CD4-positive, alpha-beta T cell treated with Interleukin-21 for 1 hour (primary cell): ENCODE measurements at regions not wholly inside any gene's neighbourhood (a gene's known extent, or its start where the extent isn't known, plus 50 kb on each side); places are given as distances from the start of the nearest gene placed in this dataset.
"Not testable (repeated sequence)": the region's sequence is repeated elsewhere in the genome, so short reads cannot be mapped to it uniquely, and the experiment has no call there.

Experiments used
- DNase-seq: peaks from one replicate; pipeline ENCODE4 v3.0.0-alpha.2; 2020

- DNase-seq = no peak
These were observed 192.5 kb downstream of the TECRL start for GRCh38 chr4:64216741-64217140.

- no peak for DNase-seq
These were observed 203.9 kb downstream of the TECRL start for GRCh38 chr4:64205376-64205775.

GRCh38 chr4:64200001-64200555 is 209.2 kb downstream of the TECRL start:
- no peak for DNase-seq

- DNase-seq = no peak
These were observed 213.7 kb downstream of the TECRL start for GRCh38 chr4:64195582-64195981.

DNA sequence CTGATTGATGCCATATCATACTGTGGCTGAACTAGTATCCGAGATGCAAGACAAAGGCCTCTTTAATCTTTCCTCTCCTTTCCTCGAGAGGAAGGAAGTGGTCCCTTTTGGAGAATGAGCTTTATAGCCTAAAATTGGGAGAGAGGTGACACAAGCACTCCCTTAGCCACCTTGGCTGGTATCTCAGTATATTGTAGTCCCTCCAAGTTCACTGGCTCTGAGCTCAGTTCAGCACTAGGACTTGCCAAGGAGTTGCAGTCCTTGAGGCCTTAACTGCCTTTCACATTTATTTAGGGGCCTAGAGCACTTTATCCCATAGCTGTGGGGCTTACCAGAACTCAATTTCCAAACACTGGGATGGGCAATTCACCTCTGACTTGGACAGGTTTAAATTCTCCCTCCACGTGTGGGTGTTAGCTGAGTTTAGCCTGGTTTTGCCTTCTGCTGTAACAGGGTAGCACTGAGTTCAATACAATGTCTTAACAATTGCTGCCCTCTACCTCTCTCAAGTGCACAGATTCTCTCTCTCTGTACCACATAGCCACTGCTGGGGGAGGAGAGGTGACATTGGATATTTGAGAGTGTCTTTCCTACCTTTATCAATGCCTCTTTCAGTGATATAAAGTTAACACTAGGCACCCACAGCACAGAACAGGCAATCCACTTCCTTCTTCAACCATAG is 216.4 kb downstream of the TECRL start:
- no peak for DNase-seq

- no peak for DNase-seq
These were observed 234.9 kb downstream of the TECRL start for GRCh38 chr4:64174247-64174882.

DNA sequence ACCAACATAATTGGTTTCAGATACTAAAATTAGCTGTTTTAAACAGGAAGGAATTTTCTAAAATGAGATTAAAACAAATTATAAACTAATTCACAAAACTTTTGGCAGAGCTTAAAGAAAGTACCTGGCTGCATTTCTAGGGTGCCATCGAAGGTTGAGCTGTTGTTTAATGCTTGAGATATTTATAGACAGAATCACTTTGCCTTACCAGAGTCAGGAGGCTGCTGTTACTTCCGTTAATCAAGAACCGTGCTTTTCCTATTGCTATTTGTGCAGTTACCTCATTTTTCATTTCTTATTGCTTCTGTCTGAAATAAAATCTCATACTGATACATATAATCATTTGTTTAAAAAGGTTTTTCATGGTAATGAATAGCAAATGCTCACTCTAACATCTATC is 242.9 kb downstream of the TECRL start:
- no peak for DNase-seq

DNA sequence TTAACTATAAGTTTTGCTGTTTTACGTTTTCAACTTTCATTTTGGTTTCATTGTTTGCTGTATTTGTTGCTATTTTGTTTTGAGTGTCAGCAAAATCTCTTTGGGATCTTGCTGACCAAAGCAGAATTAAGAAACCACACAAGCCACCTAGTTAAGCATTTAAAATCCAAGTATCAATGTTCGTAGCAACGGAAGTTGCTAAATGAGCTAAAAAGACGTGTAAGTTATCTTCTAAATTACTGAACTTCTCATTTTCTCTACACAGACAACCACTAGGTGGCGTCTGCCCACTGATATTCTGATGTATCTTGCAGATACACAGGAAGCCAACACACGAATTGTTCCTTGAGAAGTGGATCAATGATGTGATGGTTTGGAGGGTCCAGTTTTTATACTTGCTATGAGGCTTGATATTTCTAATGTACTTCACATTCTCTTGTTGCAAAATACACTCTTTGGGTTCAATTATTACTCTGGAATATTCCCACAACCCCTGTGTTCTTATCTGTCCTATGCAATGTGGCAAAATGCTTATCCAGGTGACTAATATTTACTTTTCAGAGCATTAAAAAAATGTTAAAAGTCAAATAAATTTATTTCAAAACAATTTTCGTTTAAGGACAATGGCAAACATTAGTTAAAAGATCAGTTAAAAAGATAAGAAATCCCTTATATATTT is 250.5 kb downstream of the TECRL start:
- peak; percentile 38 for DNase-seq

DNA sequence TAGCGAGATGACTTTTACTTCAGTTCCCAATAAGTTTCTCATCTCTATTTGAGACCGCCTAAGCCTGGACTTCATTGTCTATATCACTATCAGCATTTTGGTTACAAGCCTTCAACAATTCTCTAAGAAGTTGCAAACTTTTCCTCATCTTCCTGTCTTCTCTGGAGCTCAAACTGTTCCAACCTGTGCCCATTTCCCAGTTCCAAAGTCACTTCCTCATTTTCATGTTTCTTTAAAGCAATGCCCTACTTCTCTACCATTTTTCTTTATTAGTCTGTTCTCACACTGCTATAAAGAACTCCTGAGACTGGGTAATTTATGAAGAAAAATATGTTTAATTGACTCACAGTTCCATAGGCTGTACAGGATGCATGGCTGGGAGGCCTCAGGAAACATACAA is 251.9 kb downstream of the TECRL start:
- no peak for DNase-seq

DNA sequence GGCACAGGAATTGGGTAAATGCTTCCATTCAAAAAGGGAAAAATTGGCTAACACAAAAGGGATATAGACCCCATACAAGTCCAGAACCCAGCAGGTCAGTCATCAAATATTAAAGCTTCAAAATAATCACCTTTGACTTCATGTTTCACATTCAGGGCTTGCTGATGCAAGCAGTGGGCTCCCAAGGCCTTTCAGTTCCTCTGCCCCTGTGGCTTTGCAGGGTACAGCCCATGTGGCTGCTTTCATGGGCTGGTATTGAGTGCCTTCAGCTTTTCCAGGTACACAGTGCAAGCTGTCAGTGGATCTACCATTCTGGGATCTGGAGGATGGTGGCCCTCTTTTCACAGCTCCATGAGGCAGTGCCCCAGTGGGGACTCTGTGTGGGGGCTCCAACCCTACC is 253.0 kb downstream of the TECRL start:
- DNase-seq = no peak

GRCh38 chr4:64146030-64146429 is 263.2 kb downstream of the TECRL start:
- DNase-seq = no peak

DNA sequence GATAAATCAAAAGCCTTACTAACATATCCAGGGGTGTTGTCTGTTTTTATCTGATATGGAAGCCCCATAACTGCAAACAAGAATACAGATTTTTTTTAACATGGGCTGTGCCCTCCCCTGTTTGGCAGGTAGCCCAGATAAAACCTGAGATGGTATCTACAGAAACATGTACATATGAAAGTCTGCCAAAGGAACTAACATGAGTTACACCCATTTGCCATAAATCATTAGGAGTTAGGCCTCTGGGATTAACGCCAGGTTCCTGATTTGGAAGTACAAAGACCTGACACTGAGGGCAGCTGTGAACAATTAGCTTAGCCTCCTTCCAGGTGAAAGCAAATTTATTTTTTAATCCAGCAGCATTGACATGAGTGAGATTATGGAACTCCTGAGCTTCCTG is 264.3 kb downstream of the TECRL start:
- no peak for DNase-seq

- DNase-seq = no peak
These were observed 278.3 kb downstream of the TECRL start for GRCh38 chr4:64130907-64131306.

DNA sequence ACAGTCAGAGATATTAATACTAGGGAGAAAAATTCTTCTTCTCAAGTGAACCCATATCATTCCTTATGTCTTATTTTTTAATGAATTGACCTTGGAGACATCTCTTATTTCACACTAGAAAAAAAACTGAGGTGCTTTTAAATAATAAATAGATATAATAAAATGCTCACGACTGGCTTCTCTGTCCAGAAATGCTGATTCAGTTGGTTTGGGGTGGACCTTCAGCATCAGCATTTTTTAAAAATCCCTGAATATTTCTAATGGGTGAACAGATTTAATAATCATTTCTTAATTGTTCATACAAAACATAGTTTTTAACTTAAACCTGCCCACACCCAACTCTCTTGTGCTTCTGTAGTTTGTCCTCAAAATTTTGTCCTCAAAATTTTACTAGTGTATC is 283.9 kb downstream of the TECRL start:
- DNase-seq = no peak

DNA sequence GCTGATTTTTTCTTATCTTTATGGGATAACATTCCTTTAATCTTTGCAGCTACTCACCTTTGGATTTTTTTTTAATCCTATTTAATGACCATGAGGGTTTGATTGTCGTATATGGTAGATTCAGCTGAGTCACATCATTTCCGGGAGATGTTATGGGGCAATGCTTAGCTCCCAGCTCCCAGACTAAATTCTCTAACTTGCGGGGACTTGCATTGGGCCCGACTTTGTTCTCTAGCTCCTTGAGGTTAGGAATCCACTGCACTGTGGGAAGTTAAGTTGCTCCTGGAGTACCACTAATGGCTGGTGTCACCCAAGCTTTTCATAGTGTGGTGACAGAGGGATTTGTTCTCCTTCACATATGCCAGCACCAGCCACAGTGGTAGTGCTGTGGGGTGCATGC is 287.4 kb downstream of the TECRL start:
- DNase-seq = no peak

DNA sequence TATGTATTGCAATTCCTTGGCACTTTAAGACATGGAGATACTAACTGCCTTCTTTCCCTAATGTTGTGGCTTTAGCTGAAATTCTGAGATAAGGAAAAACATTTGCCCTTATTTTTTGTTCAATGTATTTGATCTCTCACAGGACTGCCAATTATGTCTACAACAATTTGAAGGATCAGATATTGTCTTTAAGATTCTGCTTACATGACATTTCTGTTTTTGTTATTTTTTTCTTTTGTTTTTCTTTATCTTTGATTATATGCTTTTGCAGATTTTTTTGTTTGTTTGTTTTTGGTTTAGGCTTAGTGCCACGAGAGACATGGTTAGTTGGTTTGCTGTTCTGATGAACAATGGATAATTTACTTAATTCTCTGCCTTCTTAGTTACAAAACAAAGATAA is 303.3 kb downstream of the TECRL start:
- DNase-seq = no peak

- DNase-seq = no peak
These were observed 313.9 kb downstream of the TECRL start for GRCh38 chr4:64095398-64095797.

DNA sequence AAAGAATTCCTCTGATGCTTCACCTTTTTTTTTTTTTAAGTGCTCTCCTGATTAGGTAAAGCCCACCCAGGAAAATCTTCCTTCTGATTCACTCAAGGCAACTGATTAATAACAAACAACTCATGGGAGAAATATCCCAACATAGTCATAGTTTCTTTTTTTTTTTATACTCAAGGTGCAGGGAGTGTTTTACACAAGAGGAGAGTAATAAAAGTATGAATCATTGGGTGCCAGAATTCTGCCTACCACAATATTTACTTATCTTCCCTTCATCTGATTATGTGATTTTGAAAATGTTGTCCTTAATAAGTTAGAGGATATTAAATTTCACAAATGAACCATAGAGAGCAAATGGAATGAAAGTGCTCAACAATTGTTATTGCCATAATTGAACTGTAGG is 329.9 kb downstream of the TECRL start:
- DNase-seq = no peak

GRCh38 chr4:64068096-64068495 is 341.2 kb downstream of the TECRL start:
- no peak for DNase-seq

DNA sequence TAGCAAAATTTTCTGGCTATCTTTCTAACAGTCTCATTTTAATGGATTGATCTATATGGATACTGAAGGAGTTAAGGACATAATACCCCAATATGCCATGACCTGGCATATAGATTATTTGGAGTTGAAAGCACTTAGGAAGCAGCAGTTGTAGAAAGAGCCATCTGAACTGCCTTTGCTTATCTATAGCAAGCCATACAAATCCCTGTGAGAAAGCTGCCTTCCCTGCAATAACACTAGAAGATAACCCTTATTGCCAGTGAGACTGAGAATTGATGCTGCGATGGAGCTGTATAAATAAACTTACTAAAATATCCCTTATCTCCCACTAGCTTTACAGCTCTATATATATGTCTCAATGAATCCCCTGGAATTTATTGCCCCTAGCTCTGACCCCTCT is 346.3 kb downstream of the TECRL start:
- DNase-seq = no peak

GRCh38 chr4:64037033-64037432 is 372.2 kb downstream of the TECRL start:
- DNase-seq = not testable (repeated sequence)

DNA sequence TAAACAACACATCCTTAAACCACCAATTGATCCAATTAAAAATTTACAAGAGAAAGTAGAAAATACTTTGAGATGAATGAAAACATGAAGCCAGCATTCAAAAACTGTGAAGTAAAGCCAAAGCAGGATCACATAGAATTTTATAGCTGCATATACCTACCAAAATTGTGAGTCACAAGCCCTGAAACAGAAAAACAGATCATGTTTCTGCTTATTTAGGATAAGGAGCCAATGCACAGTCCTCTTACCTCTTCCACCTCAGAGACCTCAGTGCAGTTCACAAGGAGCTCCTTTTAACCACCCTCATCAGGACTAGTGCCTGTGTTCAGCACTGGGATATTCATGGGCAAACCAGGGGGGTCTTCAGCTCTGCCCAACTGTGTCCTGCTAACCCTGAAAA is 386.7 kb downstream of the TECRL start:
- DNase-seq = no peak

DNA sequence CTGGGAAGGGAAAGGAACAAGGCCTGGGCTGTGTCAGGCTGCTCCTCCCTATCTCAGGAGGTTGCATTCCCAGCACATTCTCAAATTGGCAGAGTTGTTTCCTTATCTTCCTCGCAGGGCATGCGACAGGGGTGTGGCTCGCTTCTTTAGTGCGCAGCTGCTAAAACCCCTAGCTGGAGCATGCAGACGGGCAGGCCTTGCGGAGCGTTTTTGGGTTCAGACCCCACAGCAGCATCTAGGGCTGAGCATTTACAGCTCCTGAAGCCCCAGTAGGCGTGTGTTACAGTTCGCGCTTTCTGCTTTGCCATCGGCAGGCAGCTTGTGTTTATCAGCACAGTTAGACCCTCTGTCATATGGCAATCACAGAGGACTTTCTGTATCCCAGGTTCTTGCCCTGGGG is 392.4 kb downstream of the TECRL start:
- no peak for DNase-seq

DNA sequence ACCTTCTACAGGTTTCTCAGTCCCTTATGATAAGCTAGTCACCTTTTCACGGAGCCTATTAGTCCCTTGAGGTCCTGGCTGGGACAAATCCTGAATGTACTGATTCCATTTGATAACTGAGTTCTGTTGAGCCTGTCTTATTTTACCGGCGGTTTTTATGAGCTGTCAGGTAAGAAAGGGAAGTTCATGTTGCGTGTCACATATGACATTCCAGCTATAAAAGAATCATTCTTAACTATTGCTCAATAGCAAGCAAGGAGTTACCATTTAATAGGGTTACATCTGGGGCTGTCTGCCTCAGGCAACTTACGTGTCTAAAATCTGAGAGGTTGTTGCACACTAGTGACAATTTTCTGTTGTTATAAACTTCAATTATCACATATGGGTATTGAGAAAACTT is 394.6 kb downstream of the TECRL start:
- no peak for DNase-seq
